ENCODE measurements at regions not wholly inside any gene's neighbourhood (a gene's known extent, or its start where the extent isn't known, plus 50 kb on each side); places are given as distances from the start of the nearest gene placed in this dataset.

GRCh38 chr18:41537666-41538065 lies 417.4 kb upstream of the PIK3C3 start:
- TF ChIP-seq CTCF (conservative IDR thresholded peaks at IDR 0.05; ENCODE audit: low read depth in 2 of 2) = no peak
- no peak for TF ChIP-seq CREB1 (CRISPR knock-in tag; IDR thresholded peaks at IDR 0.05; ENCODE audit: low read depth)
- TF ChIP-seq EZH2 (IDR thresholded peaks at IDR 0.05; ENCODE audit: low read depth, unreplicated experiment) = no peak
- TF ChIP-seq POLR2AphosphoS5 (IDR thresholded peaks at IDR 0.05; ENCODE audit: low read depth) = no peak
- TF ChIP-seq STAT1 (IDR thresholded peaks at IDR 0.05; ENCODE audit: unreplicated experiment) = no peak
- TF ChIP-seq REST (IDR thresholded peaks at IDR 0.05; ENCODE audit: unreplicated experiment) = no peak
- no peak for TF ChIP-seq EZH2phosphoT487 (IDR thresholded peaks at IDR 0.05; ENCODE audit: unreplicated experiment)
- TF ChIP-seq, protein P1, sequence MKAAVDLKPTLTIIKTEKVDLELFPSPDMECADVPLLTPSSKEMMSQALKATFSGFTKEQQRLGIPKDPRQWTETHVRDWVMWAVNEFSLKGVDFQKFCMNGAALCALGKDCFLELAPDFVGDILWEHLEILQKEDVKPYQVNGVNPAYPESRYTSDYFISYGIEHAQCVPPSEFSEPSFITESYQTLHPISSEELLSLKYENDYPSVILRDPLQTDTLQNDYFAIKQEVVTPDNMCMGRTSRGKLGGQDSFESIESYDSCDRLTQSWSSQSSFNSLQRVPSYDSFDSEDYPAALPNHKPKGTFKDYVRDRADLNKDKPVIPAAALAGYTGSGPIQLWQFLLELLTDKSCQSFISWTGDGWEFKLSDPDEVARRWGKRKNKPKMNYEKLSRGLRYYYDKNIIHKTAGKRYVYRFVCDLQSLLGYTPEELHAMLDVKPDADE (IDR thresholded peaks at IDR 0.05) = no peak
- no peak for TF ChIP-seq JUNB (IDR thresholded peaks at IDR 0.05; ENCODE audit: unreplicated experiment)

Measured in GM23338 (cell line).